ENCODE measurements at regions not wholly inside any gene's neighbourhood (a gene's known extent, or its start where the extent isn't known, plus 50 kb on each side); places are given as distances from the start of the nearest gene placed in this dataset.

GRCh38 chr6:66558189-66558588 lies 851.2 kb upstream of the EYS start:
- Histone ChIP-seq H3K36me3 (ENCODE audit: insufficient read depth, low read length) (no peaks in the 10 kb centered on the region), H3K4me2 (ENCODE audit: low read depth, low read length, poor library complexity, severe bottlenecking) (no peak overlapping the region), H3K27ac (ENCODE audit: low read length) (no peak overlapping the region), H4K20me1 (ENCODE audit: insufficient read depth, low read depth, low read length) (no peaks in the 10 kb centered on the region), H3K27me3 (ENCODE audit: low read length) (no peaks in the 10 kb centered on the region), H3K4me3 (ENCODE audit: low read length) (no peak overlapping the region), H3K9me3 (ENCODE audit: low read length) (no peaks in the 10 kb centered on the region), H3K79me2 (ENCODE audit: low read length) (no peaks in the 10 kb centered on the region), H3K4me1 (ENCODE audit: low read length) (no peaks in the 10 kb centered on the region), H3K9ac (ENCODE audit: low read length) (no peak overlapping the region), H2AFZ (ENCODE audit: low read length) (no peak overlapping the region), H3K9me2 (replicated peaks; ENCODE audit: insufficient read depth, low read length) (no peaks in the 10 kb centered on the region)
- DNase-seq: peak; percentile 69

- no peak overlapping the region for H3K4me2 ChIP-seq (ENCODE audit: low read depth, low read length, poor library complexity, severe bottlenecking)
- no peaks in the 10 kb centered on the region for H3K79me2 ChIP-seq (ENCODE audit: low read length)
These were observed 849.9 kb upstream of the EYS start for GRCh38 chr6:66556936-66557335.

GRCh38 chr6:66555082-66555481 lies 848.1 kb upstream of the EYS start:
- Histone ChIP-seq H3K9me3 (ENCODE audit: low read length) (no peaks in the 10 kb centered on the region), H3K4me1 (ENCODE audit: low read length) (no peaks in the 10 kb centered on the region), H3K27me3 (ENCODE audit: low read length) (no peaks in the 10 kb centered on the region), H3K4me3 (ENCODE audit: low read length) (no peak overlapping the region), H3K27ac (ENCODE audit: low read length) (no peak overlapping the region), H2AFZ (ENCODE audit: low read length) (no peak overlapping the region), H3K79me2 (ENCODE audit: low read length) (no peaks in the 10 kb centered on the region), H3K36me3 (ENCODE audit: insufficient read depth, low read length) (no peaks in the 10 kb centered on the region), H3K9me2 (replicated peaks; ENCODE audit: insufficient read depth, low read length) (no peaks in the 10 kb centered on the region), H3K4me2 (ENCODE audit: low read depth, low read length, poor library complexity, severe bottlenecking) (no peak overlapping the region), H3K9ac (ENCODE audit: low read length) (no peak overlapping the region), H4K20me1 (ENCODE audit: insufficient read depth, low read depth, low read length) (no peaks in the 10 kb centered on the region)
- DNase-seq: no peak

More at GRCh38 chr6:66556936-66557335, 849.9 kb upstream of the EYS start:
- no peaks in the 10 kb centered on the region for H3K9me3 ChIP-seq (ENCODE audit: low read length)
- H3K9ac ChIP-seq (ENCODE audit: low read length): no peak overlapping the region
- H3K4me1 ChIP-seq (ENCODE audit: low read length): no peaks in the 10 kb centered on the region
- no peak overlapping the region for H3K4me3 ChIP-seq (ENCODE audit: low read length)
- no peak overlapping the region for H2AFZ ChIP-seq (ENCODE audit: low read length)
- no peak for DNase-seq
- no peaks in the 10 kb centered on the region for H3K9me2 ChIP-seq (replicated peaks; ENCODE audit: insufficient read depth, low read length)
- no peak overlapping the region for H3K27ac ChIP-seq (ENCODE audit: low read length)
- H4K20me1 ChIP-seq (ENCODE audit: insufficient read depth, low read depth, low read length): no peaks in the 10 kb centered on the region
- H3K36me3 ChIP-seq (ENCODE audit: insufficient read depth, low read length): no peaks in the 10 kb centered on the region
- H3K27me3 ChIP-seq (ENCODE audit: low read length): no peaks in the 10 kb centered on the region

GRCh38 chr6:66553441-66553840 lies 846.4 kb upstream of the EYS start:
- H3K9ac ChIP-seq (ENCODE audit: low read length): no peak overlapping the region
- no peak overlapping the region for H3K4me3 ChIP-seq (ENCODE audit: low read length)
- H4K20me1 ChIP-seq (ENCODE audit: insufficient read depth, low read depth, low read length): no peaks in the 10 kb centered on the region
- no peak overlapping the region for H3K27ac ChIP-seq (ENCODE audit: low read length)
- no peaks in the 10 kb centered on the region for H3K9me2 ChIP-seq (replicated peaks; ENCODE audit: insufficient read depth, low read length)
- no peak for DNase-seq
- H3K27me3 ChIP-seq (ENCODE audit: low read length): no peaks in the 10 kb centered on the region
- no peak overlapping the region for H2AFZ ChIP-seq (ENCODE audit: low read length)
- no peaks in the 10 kb centered on the region for H3K36me3 ChIP-seq (ENCODE audit: insufficient read depth, low read length)
- H3K9me3 ChIP-seq (ENCODE audit: low read length): no peaks in the 10 kb centered on the region
- no peak overlapping the region for H3K4me2 ChIP-seq (ENCODE audit: low read depth, low read length, poor library complexity, severe bottlenecking)
- H3K4me1 ChIP-seq (ENCODE audit: low read length): no peaks in the 10 kb centered on the region
- no peaks in the 10 kb centered on the region for H3K79me2 ChIP-seq (ENCODE audit: low read length)

- Histone ChIP-seq H3K9ac (ENCODE audit: low read length) (no peak overlapping the region), H2AFZ (ENCODE audit: low read length) (no peak overlapping the region), H3K9me2 (replicated peaks; ENCODE audit: insufficient read depth, low read length) (no peaks in the 10 kb centered on the region; the same call in 1 of the 2 replicates), H3K79me2 (ENCODE audit: low read length) (no peaks in the 10 kb centered on the region), H3K36me3 (ENCODE audit: insufficient read depth, low read length) (no peaks in the 10 kb centered on the region), H4K20me1 (ENCODE audit: insufficient read depth, low read depth, low read length) (no peaks in the 10 kb centered on the region), H3K27me3 (ENCODE audit: low read length) (no peaks in the 10 kb centered on the region), H3K4me3 (ENCODE audit: low read length) (no peak overlapping the region), H3K4me2 (ENCODE audit: low read depth, low read length, poor library complexity, severe bottlenecking) (no peak overlapping the region), H3K4me1 (ENCODE audit: low read length) (peaks cover 42% of the 10 kb centered on the region), H3K27ac (ENCODE audit: low read length) (no peak overlapping the region), H3K9me3 (ENCODE audit: low read length) (no peaks in the 10 kb centered on the region)
- no peak for DNase-seq
These were observed 831.6 kb upstream of the EYS start for GRCh38 chr6:66538551-66539135.

GRCh38 chr6:66533921-66534404 lies 826.9 kb upstream of the EYS start:
- no peak overlapping the region for H3K9ac ChIP-seq (ENCODE audit: low read length)
- H3K36me3 ChIP-seq (ENCODE audit: insufficient read depth, low read length): no peaks in the 10 kb centered on the region
- no peaks in the 10 kb centered on the region for H3K79me2 ChIP-seq (ENCODE audit: low read length)
- no peaks in the 10 kb centered on the region for H3K27me3 ChIP-seq (ENCODE audit: low read length)
- H3K27ac ChIP-seq (ENCODE audit: low read length): no peak overlapping the region
- no peaks in the 10 kb centered on the region for H3K9me3 ChIP-seq (ENCODE audit: low read length)
- H3K4me1 ChIP-seq (ENCODE audit: low read length): peaks cover 46% of the 10 kb centered on the region
- peak overlapping the region; percentile 76 for H3K4me2 ChIP-seq (ENCODE audit: low read depth, low read length, poor library complexity, severe bottlenecking)
- H4K20me1 ChIP-seq (ENCODE audit: insufficient read depth, low read depth, low read length): no peaks in the 10 kb centered on the region
- no peak overlapping the region for H3K4me3 ChIP-seq (ENCODE audit: low read length)
- no peaks in the 10 kb centered on the region for H3K9me2 ChIP-seq (replicated peaks; ENCODE audit: insufficient read depth, low read length)
- H2AFZ ChIP-seq (ENCODE audit: low read length): peak overlapping the region; percentile 42; the same call in 1 of the 2 replicates
- peak; percentile 45 for DNase-seq

GRCh38 chr6:66526061-66526460 lies 819.0 kb upstream of the EYS start:
- no peaks in the 10 kb centered on the region for H3K36me3 ChIP-seq (ENCODE audit: insufficient read depth, low read length)
- no peaks in the 10 kb centered on the region for H3K9me2 ChIP-seq (replicated peaks; ENCODE audit: insufficient read depth, low read length)

GRCh38 chr6:66522864-66523263 lies 815.8 kb upstream of the EYS start:
- Histone ChIP-seq H3K4me1 (ENCODE audit: low read length) (no peaks in the 10 kb centered on the region), H3K27ac (ENCODE audit: low read length) (no peak overlapping the region), H3K79me2 (ENCODE audit: low read length) (no peaks in the 10 kb centered on the region), H3K36me3 (ENCODE audit: insufficient read depth, low read length) (no peaks in the 10 kb centered on the region), H3K4me2 (ENCODE audit: low read depth, low read length, poor library complexity, severe bottlenecking) (no peak overlapping the region), H4K20me1 (ENCODE audit: insufficient read depth, low read depth, low read length) (no peaks in the 10 kb centered on the region), H3K27me3 (ENCODE audit: low read length) (no peaks in the 10 kb centered on the region), H3K9me2 (replicated peaks; ENCODE audit: insufficient read depth, low read length) (no peaks in the 10 kb centered on the region), H3K4me3 (ENCODE audit: low read length) (no peak overlapping the region), H2AFZ (ENCODE audit: low read length) (no peak overlapping the region), H3K9me3 (ENCODE audit: low read length) (no peaks in the 10 kb centered on the region), H3K9ac (ENCODE audit: low read length) (no peak overlapping the region)
- DNase-seq: no peak

More at GRCh38 chr6:66526061-66526460, 819.0 kb upstream of the EYS start:
- peaks cover 3% of the 10 kb centered on the region; the same call in 1 of the 2 replicates for H3K4me1 ChIP-seq (ENCODE audit: low read length)
- H3K27ac ChIP-seq (ENCODE audit: low read length): no peak overlapping the region
- H3K4me2 ChIP-seq (ENCODE audit: low read depth, low read length, poor library complexity, severe bottlenecking): no peak overlapping the region
- H2AFZ ChIP-seq (ENCODE audit: low read length): no peak overlapping the region
- H3K9me3 ChIP-seq (ENCODE audit: low read length): no peaks in the 10 kb centered on the region
- no peaks in the 10 kb centered on the region for H3K27me3 ChIP-seq (ENCODE audit: low read length)
- H3K4me3 ChIP-seq (ENCODE audit: low read length): no peak overlapping the region
- no peaks in the 10 kb centered on the region for H3K79me2 ChIP-seq (ENCODE audit: low read length)
- H3K9ac ChIP-seq (ENCODE audit: low read length): no peak overlapping the region
- no peaks in the 10 kb centered on the region for H4K20me1 ChIP-seq (ENCODE audit: insufficient read depth, low read depth, low read length)
- DNase-seq: no peak

All from Karpas-422 (cell line).